ENCODE measurements at regions not wholly inside any gene's neighbourhood (a gene's known extent, or its start where the extent isn't known, plus 50 kb on each side); places are given as distances from the start of the nearest gene placed in this dataset.

- in situ Hi-C loops (cut with HindIII; ENCODE audit: low sequenced_read_pairs): no loop called here
- H3K4me3 ChIP-seq (ENCODE audit: low read depth, low read length): no peak overlapping the region
- no peak for TF ChIP-seq CTCF (IDR thresholded peaks at IDR 0.05; ENCODE audit: low read depth, low read length)
- DNase-seq (ENCODE audit: low read depth, low spot score): no peak
Measured at GRCh38 chr16:79312502-79312901, 288.0 kb downstream of the MAF start.

- no peak for DNase-seq (ENCODE audit: low read depth, low spot score)
- no peak for TF ChIP-seq CTCF (IDR thresholded peaks at IDR 0.05; ENCODE audit: low read depth, low read length)
- in situ Hi-C loops (cut with HindIII; ENCODE audit: low sequenced_read_pairs): no loop called here
Measured at GRCh38 chr16:79310710-79311109, 289.8 kb downstream of the MAF start.

GRCh38 chr16:79309606-79310005 is 290.9 kb downstream of the MAF start:
- in situ Hi-C loops (cut with HindIII; ENCODE audit: low sequenced_read_pairs): no loop called here
- H3K4me3 ChIP-seq (ENCODE audit: low read depth, low read length): no peak overlapping the region
- TF ChIP-seq CTCF (IDR thresholded peaks at IDR 0.05; ENCODE audit: low read depth, low read length): no peak
- DNase-seq (ENCODE audit: low read depth, low spot score): no peak

More at GRCh38 chr16:79310710-79311109, 289.8 kb downstream of the MAF start:
- no peak overlapping the region for H3K4me3 ChIP-seq (ENCODE audit: low read depth, low read length)

GRCh38 chr16:79307214-79307613 is 293.3 kb downstream of the MAF start:
- DNase-seq (ENCODE audit: low read depth, low spot score): no peak
- in situ Hi-C loops (cut with HindIII; ENCODE audit: low sequenced_read_pairs): no loop called here
- TF ChIP-seq CTCF (IDR thresholded peaks at IDR 0.05; ENCODE audit: low read depth, low read length): no peak

GRCh38 chr16:79305074-79305473 is 295.5 kb downstream of the MAF start:
- no peak overlapping the region for H3K4me3 ChIP-seq (ENCODE audit: low read depth, low read length)
- TF ChIP-seq CTCF (IDR thresholded peaks at IDR 0.05; ENCODE audit: low read depth, low read length): no peak
- no peak for DNase-seq (ENCODE audit: low read depth, low spot score)
- in situ Hi-C loops (cut with HindIII; ENCODE audit: low sequenced_read_pairs): no loop called here

More at GRCh38 chr16:79307214-79307613, 293.3 kb downstream of the MAF start:
- H3K4me3 ChIP-seq (ENCODE audit: low read depth, low read length): no peak overlapping the region

GRCh38 chr16:79303959-79304387 is 296.6 kb downstream of the MAF start:
- no peak overlapping the region for H3K4me3 ChIP-seq (ENCODE audit: low read depth, low read length)
- no peak for DNase-seq (ENCODE audit: low read depth, low spot score)
- no peak for TF ChIP-seq CTCF (IDR thresholded peaks at IDR 0.05; ENCODE audit: low read depth, low read length)
- in situ Hi-C loops (cut with HindIII; ENCODE audit: low sequenced_read_pairs): no loop called here

GRCh38 chr16:79303206-79303605 is 297.3 kb downstream of the MAF start:
- no peak for DNase-seq (ENCODE audit: low read depth, low spot score)
- in situ Hi-C loops (cut with HindIII; ENCODE audit: low sequenced_read_pairs): no loop called here
- TF ChIP-seq CTCF (IDR thresholded peaks at IDR 0.05; ENCODE audit: low read depth, low read length): no peak

More at GRCh38 chr16:79303206-79303605, 297.3 kb downstream of the MAF start:
- H3K4me3 ChIP-seq (ENCODE audit: low read depth, low read length): no peak overlapping the region
